Fibroblast of upper back skin (primary cell): ENCODE measurements at regions not wholly inside any gene's neighbourhood (a gene's known extent, or its start where the extent isn't known, plus 50 kb on each side); places are given as distances from the start of the nearest gene placed in this dataset.

Source experiments
- DNase-seq: peaks from one replicate; pipeline ENCODE4 v3.0.0-alpha.2; 2013

DNA sequence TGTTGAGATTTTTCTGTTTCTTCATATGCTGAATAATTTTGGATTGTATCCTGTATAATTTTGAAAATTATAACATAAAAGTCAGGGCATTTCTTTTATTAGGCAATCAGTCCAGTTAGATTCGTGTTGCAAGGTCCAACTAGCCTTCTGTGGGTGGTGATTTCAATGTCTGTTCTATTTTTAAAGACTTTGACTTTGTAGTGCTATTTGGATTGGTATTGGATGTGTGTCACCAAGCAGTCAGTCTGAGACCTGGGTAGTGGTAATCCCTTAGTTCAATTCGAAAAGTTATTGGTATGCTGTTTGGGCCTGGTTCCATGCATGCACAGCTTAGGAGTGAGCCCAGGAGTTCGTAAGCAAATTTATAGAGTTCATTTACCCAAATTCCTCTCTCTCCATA is 82.2 kb downstream of the EPDR1 start:
- no peak for DNase-seq

DNA sequence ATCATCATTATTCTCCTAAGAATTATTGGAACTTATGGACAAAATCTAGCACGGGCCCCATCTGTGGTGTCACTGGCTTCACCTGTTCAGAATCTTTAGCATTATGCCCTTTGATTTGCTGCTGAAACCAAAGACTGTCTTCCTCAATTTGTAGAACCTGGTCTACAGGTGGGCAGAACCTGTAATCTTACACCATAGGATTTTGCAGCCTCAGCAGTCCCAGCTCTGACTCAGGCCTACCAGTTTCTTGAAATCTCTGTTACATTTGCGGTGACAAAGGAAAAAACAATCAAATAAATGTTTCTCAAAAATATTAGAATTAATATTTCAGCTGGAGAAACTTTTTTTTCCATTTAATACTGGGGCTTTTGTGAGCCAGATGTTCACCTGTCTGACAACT is 86.1 kb downstream of the EPDR1 start:
- DNase-seq: no peak

DNA sequence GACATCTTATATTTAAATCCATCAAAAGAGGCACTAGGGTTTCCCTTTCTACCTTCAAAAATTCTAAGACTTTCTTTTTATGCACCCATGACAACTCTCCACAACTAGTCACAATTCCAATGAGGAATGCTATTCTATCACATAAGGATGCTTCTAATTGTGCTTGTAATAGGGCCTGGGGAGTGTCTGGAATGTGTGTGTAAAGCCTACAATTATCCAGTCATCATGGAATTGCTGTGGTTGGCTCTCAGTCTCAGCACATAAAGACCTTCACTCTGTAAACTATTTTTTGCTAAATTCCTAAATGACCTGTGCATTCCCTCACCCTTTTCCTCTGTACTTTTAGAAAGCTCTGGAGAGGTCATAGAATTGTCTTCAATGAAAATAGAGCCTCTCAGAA is 86.7 kb downstream of the EPDR1 start:
- no peak for DNase-seq

DNA sequence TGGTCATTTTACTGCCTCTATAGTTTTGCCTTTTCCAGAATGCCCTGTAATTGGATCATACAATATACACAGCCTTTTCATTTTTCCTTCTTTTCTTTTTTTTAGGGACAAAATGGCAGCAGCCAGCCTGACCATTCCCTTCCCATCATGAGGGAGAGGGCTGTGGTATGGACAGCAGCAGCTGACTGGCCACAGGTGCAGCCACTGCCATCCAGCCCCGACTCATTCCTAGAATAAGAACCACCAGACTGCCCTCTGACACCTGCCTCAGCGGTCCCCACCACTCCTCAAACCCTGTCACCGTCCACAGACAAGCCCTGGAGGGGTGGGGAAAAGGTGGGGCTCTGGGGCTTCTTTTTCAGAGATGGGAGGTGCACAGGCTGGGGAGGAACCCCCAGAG is 92.8 kb downstream of the EPDR1 start:
- no peak for DNase-seq

DNA sequence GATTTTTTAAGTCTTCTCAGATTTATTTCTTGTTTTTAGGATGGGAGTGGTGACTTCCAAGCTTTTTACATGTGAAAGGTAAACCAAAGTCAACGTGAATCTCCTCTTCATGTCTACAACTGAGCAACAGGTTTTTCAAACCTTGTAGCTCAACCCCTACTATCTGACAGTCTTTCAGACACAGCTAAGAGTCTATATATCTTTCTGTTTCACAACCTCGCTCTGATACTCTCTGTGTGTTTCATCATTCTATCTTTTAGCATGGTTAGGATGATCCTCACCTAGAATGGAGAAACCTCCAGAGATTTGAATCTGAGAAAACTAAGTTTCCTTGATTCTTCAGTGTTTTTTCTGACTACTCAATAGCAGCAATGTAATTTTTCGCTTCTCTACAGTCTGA is 96.1 kb downstream of the EPDR1 start:
- DNase-seq: no peak

DNA sequence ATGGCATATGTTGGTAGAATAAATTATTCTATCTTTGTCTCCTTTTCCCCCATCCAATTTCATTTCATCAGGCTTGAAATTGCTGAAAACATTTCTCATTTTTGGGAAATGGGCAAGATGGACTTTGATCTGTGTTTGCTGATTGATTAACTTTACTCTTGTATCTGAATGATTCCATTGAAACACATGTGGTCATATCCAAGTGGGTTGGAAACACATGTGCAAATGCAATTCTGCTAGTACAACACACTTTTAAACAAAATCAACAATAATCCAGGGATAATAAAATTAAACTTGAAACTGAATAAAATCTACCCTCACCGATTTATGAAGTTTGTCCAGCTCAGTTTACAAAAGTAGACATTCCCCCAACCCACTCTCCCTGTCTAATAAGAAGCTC is 96.9 kb downstream of the EPDR1 start:
- DNase-seq: no peak

DNA sequence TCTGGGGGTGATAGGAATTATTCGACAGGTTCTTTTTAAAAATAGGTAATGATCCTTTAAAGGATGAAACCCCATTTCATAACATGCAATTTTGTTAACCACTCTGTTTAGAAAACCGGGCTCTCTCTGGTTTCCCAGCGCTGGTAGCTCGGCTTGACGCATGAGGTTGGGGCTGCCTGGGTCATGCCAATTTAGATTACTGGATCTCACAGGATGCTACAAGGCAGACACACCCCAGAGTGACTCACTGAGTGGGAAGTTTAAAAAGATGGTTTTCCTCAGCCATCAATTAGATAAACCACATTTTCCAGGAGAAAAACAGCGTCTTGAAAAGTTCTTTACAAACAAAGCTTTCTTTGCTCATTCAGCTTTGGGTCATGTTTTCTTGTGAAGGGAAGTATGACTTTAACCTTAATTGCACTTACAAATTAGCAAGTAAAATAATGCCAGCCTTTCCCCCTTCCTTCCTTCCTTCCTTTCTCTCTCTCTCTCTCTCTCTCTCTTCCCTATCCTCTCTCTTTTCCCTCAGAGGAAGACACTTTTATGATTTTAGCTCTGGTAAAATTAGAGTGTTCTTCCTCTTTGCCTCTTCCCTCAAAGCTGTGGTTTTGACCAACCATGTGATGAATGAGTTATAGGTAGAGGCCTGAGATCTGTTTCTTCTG is 99.8 kb downstream of the EPDR1 start:
- DNase-seq: no peak

DNA sequence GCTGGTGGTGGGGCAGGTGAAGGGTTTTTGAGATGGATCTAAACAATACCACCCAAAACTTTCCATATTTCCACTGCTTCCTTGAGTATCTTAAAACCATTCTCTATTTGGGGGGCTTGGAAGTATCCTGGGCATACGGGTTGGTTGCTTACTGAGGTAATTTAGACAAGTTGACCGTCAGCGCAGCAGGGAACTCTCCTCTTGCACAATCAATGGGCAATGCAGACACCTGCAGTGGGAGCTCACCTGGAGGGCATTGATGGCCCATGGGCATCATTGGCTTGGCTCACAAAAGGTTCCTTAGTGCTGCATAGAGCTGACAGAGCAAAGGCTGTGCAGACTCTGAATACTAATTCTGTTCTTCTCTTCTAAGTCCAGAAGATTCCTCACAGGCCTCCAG is 101.5 kb downstream of the EPDR1 start:
- DNase-seq: no peak

DNA sequence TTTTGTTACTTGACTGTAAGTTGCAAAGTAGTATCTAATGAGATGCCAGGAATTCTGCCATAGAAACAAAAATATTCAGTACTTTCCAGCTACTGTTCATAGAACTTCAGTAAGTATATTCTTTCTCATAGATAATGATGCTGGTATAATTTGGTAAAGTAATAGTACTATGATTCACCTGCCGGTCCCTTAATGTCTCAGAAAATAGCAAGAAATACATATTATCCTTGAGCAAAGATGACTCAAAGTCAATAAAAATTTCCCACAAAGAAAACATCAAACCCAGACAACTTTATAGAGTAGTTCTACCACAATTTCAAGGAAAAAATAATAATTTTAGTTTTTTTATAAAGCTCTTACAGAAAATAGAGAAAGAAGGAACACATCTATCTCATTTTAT is 105.4 kb downstream of the EPDR1 start:
- no peak for DNase-seq

DNA sequence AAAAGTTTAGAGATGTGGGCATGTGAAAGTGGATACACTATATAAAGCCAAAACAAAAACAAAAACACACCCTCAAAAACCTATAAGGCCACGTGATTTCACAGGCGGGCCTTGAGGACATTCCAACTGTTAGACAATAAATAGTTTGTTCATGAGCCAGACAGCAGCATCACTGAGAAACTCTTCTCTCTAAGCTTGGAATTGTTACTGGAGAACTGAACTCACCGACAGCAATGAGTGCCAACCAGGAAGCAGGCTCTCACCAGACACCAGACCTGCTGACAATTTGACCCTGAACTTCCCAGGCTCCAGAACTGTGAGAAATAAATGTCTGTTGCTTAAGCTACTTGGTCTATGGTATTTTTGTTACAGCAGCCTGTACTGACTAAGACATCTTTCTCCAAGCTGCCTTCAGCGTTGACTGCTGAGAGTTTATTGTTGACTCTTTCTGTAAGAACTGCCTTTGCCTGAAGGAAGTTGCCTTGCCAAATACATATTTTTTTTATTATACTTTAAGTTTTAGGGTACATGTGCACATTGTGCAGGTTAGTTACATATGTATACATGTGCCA is 107.5 kb downstream of the EPDR1 start:
- no peak for DNase-seq

DNA sequence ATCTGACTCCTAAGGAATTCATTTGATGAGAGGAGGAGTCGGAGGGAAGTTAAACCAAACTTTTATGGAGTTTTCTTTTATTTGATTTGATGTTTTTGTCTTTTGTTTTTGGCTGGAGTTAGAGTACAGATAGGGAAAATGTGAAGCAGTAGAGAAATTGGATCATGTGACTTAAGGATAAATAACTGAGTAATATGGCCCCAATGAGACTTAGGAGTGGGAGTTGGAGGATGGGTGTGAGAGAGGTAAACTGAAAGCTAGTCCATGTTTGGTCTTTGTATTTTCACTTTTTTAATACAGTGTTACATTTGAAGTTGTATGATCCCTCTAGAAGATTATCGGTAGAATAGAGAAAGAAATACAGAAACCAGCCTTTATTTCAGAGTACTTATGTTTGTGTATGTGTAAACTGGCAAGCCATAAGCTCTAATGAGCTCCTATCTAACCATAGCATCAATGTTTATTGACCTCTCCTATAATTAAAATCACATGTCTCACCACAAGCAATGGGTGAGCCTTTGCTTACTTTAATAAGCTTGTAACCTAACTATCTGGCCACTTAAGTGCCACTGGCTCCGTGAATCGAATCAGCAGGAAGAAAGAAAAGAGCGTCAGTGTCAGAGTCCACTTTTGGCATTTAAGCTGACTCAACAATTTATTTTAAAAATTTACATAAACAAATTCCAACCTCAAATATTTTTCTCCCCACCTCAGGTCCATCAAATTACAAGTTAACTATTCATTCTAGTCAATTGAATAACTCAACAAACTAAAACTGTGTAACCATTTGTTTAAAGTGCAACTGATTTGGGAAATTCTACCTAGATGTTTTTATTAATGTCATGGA is 113.8 kb downstream of the EPDR1 start:
- no peak for DNase-seq

DNA sequence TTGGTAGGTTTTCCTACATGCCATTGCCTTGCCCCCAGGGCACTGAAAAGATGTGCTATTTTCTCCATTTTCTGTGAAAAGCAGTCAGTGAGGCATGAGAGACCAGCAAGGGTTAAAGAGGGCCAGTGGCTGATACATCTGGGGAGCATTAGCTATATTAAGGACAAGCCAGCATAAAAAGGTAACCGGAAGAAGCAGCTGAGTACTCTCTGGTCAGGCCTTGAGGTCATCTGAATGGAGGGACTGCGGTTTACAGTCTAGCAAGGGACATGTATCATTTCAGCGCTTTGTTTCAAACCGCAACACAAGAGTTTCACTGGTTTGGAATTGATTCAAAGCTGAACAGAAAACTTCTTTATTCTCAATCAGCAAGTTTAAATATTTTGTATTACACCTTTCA is 120.4 kb downstream of the EPDR1 start:
- DNase-seq: peak; percentile 69

DNA sequence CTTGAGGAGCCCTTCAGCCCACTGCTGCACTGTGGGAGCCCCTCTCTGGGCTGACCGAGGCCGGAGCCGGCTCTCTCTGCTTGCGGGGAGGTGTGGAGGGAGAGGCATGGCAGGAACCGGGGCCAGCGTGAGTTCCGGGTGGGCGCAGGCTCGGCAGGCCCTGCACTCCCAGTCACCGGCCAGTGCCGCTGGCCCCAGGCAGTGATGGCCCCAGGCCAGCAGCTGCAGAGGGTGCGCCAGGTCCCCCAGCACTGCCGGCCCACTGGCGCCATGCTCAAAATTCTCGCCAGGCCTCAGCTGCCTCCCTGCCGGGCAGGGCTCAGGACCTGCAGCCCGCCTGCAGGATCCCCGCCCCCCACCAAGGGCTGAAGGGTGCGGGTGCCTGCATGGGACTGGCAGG is 128.4 kb upstream of the STARD3NL start:
- DNase-seq: no peak

DNA sequence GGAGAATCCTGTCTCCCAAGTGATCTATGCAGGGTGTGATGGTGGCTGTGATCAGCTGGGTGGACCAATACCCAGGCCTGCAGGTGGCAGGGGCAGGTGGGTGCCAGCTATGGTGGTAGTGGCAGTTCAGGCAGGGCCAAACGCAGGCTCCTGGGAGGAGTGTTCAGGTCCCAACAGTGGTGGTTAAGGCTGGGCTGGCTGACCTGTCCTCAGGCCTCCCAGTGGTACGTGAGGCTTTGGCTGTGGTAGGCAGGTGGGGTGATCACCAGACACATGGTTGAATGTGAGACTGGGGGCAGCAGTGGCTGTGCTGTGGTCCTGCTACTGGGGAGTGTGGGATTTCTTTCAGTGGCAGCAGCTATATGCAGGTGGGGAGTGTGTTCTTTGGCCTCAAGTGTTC is 126.7 kb upstream of the STARD3NL start:
- DNase-seq: no peak

DNA sequence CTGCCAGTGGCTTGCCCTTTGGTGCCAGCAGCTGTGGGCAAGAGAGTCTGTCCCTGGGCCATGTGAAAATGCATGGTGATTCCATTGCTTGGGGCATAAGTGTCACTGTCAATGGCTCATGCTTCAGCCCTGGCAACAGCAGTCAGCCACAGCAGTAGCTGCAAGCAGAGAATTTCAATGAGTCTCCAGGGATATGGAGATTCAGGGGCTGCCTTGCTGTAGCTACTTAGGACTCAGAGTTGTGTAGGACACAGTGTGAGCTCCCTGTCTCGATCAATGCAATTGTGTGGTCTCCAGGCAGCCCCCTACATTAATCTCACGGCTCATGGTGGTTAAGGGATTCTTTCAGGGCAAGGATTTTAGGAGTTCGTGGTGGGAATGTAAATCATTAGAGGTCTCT is 126.3 kb upstream of the STARD3NL start:
- no peak for DNase-seq

DNA sequence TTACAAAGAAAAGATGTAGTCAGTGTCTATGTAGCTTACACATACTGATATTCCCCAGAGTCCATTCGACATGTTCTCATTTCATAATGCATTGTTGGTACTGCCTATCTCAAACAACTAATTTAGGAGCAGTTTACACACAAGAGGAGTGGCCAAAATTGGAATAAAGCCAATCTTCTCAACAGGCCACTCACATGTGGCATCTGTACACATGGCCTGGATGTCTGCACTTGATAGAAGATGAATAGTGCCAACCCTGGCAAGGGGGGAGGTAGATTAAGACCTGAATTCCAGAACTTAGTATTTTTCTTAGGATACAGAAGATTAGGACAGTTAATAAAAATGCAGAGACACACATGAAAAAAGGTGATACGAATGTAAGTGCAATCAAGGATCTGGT is 125.3 kb upstream of the STARD3NL start:
- peak; percentile 33 for DNase-seq

DNA sequence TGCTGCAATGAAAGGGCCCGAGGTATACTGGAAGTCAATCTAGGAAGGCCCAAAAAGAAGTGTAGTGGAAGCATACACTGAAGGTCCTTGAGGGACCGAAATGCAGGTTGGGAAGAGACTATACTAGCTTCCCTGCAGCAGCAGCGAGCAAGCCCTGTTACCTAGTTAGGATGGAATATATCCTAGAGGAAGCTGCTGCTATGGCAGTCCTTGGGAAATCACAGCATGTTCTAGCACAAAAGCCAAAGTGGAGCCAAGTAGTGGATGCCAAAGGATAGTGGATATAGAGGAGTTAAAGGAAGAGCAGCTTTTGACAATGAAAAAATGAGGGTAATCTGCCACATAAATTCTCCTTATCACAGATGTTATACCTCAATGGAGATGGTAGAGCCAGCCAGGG is 123.8 kb upstream of the STARD3NL start:
- DNase-seq: no peak

DNA sequence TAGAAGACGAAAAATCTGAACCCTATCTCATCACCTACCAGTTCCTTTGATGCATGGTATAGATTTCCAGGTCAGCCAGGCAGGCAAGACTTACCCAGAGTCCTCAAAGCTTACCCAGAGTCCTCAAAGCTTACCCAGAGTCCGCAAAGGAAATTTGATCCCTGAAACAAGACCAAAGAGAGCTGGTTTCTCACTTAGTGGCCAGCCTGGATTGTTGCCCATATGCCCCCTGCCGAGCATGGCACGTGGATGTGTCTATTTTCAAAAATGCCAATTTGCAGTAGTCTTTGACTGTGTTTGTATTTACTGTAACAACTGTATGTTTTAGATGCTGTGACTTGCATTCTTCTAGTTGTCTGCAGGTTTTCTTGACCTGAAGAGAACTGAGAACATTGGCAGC is 120.2 kb upstream of the STARD3NL start:
- DNase-seq: no peak

DNA sequence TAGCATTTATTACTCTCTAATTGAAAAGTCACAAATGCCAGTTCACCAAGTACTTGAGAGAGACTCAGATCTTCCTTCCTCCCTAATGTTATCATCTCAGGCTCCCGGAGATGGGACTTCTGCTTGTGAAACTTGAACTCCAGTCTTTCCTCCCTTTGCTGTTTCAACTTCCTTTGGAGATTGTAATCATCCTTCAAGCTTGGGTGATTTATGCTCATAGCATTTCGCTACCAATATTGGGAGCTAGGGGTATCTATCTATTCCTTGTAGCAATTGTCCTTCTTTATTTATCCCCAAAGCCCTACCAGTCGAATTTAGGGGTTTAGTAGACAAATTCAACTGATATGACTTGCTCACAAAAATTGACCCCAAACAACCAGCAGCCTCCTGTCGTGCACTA is 117.9 kb upstream of the STARD3NL start:
- no peak for DNase-seq

DNA sequence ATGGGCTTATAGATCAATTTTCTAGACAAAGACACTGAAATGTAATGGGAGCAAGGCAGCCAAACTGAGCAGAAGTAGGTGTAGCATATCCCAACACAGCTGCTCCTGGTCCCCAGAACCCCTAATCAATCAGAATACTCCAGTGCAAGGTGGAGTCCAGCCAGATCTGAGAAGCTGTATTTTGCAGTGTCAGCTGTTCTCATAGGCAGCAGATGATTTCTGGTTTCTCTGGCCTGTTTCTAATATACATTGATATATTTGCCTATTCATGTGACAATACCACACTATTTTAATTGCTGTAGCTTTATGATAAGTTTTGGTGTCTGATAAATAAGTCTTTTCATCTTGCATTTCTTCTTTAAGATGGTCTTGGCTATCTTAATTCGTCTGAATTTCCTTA is 117.4 kb upstream of the STARD3NL start:
- no peak for DNase-seq

DNA sequence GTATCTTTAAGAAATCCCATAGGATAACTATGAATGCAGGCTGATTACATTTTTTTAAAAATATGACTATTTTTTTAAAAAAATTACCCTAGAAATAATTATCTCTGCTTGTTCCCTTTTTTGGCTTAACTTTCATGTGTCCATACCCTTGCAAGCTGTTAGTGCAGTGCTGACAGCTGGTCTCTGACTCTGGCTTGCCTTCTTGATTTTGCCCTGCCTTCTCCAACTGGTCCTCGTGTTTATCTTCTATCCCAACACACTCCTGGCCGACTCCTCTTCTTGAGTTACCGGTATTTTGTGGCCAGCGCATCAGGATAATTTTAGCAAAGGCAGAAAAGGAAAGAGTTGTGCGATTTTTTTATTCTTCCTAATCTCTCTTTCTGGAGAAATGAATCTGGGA is 111.7 kb upstream of the STARD3NL start:
- no peak for DNase-seq

DNA sequence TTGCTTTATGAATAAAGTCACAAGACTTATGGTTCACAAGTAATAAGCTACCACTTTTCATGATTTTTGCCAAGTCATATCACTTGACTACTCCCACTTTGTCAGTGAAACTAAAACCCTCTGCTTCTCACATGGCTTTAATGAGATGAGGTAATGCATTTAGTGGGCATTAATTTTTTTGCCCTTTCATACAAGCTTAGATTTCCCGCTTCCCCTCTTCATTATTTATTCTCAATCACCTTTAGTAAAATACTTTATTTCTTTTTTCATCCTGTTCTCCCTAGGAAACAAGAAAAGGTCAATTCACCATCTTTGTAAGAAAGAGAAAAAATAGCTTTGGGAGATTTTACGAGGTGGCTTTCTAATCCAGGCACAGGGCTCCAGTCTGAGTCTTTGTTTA is 109.6 kb upstream of the STARD3NL start:
- no peak for DNase-seq

DNA sequence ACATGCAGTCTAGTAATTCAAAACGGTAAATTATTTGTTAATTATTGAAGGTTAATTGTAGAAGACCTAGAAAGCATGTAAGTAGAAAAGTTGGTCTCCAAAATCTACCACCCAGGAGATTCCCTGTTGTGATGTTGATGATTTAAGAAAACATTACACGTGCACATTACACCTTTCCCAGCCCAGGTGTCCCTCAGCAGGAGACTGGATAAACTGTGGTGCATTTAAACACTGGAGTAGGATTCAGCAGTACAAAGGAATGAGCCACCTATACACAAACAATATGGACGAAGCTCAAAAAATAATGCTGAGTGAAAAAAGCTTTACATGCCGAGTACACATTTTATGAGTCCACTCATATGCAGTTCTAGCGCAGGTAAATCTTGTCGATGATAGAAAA is 109.0 kb upstream of the STARD3NL start:
- DNase-seq: no peak

DNA sequence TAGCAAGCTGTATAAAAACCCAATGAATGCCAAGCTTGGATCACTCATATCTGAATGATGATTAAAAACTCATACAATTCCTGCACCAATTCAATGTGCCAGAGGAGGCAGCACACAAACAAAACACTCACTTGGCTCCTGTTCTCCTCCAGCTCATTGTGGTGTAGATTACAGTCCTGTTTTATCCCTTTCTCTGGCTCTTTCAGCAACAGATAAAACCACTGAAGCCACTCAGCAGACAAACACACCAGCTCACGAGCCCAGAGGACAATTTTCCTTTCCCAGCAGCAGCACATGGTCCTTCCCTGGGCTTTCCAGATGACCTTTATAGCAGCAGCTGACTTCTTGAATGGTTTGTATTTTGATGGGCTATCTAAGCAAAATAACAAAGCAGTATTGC is 107.3 kb upstream of the STARD3NL start:
- peak; percentile 17 for DNase-seq

DNA sequence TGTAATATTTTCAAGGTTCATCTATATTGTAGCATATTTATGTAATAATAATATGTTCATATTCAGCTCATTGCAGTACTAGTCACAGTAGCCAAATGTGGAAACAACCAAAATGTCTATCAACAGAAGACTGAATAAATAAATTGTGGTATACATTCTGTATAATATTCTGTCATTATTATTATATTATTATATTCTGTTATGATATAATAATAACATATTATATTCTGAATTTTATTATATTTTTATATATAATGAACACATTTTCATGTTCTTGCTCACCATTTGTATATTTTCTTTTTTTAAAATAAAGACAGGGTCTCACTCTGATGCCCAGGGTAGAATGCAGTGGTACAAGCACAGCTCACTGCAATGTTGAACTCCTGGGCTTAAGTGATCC is 91.2 kb upstream of the STARD3NL start:
- no peak for DNase-seq
